ACC112 (cell line): ENCODE measurements at regions not wholly inside any gene's neighbourhood (a gene's known extent, or its start where the extent isn't known, plus 50 kb on each side); places are given as distances from the start of the nearest gene placed in this dataset.

Experiments
- H2AFZ ChIP-seq: fragments of 200-600 bp; sonication (generic); one replicate; pipeline ENCODE4 v1.6.0; 2017; ENCODE audit warnings: antibody characterized with exemption, low read length; ENCODE audit not compliant: unreplicated experiment
- H3K27ac ChIP-seq: fragments of 200-600 bp; sonication (generic); 2 replicates; pipeline ENCODE4 v1.5.1; 2014; ENCODE audit warnings: low read depth, mild to moderate bottlenecking, antibody characterized with exemption, low read length, moderate library complexity
- H3K27me3 ChIP-seq: fragments of 200-600 bp; sonication (generic); 2 replicates; pipeline ENCODE4 v1.6.1; 2014; ENCODE audit warnings: mild to moderate bottlenecking, antibody characterized with exemption, low read length, moderate library complexity, mixed read lengths; ENCODE audit not compliant: insufficient read depth
- H3K36me3 ChIP-seq: fragments of 200-600 bp; sonication (generic); 2 replicates; pipeline ENCODE4 v1.6.1; 2016; ENCODE audit warnings: mild to moderate bottlenecking, antibody characterized with exemption, low read length, moderate library complexity, mixed read lengths; ENCODE audit not compliant: insufficient read depth
- H3K4me1 ChIP-seq: fragments of 200-600 bp; sonication (generic); one replicate; pipeline ENCODE4 v1.6.1; 2016; ENCODE audit warnings: low read length, mixed read lengths; ENCODE audit not compliant: insufficient read depth, unreplicated experiment, control insufficient read depth
- H3K4me3 ChIP-seq: fragments of 200-600 bp; sonication (generic); 2 replicates; pipeline ENCODE4 v1.5.1; 2014; ENCODE audit warnings: mild to moderate bottlenecking, low read depth, low read length
- H3K79me2 ChIP-seq: fragments of 200-600 bp; sonication (generic); one replicate; pipeline ENCODE4 v1.6.0; 2016; ENCODE audit warnings: low read length; ENCODE audit not compliant: control insufficient read depth, unreplicated experiment, insufficient read depth

- no peaks in the 10 kb centered on the region for H3K27me3 ChIP-seq
- H3K4me1 ChIP-seq, result no peaks in the 10 kb centered on the region
- no peak overlapping the region for H2AFZ ChIP-seq
- no peak overlapping the region for H3K27ac ChIP-seq
- H3K36me3 ChIP-seq, result no peaks in the 10 kb centered on the region
- no peak overlapping the region for H3K4me3 ChIP-seq
- H3K79me2 ChIP-seq, result no peaks in the 10 kb centered on the region
Observed at GRCh38 chr11:128310676-128311445, 276.5 kb downstream of the ETS1 start.

- Histone ChIP-seq H3K4me3 (no peak overlapping the region), H3K79me2 (no peaks in the 10 kb centered on the region), H3K27ac (no peak overlapping the region), H2AFZ (no peak overlapping the region), H3K4me1 (no peaks in the 10 kb centered on the region), H3K36me3 (no peaks in the 10 kb centered on the region), H3K27me3 (no peaks in the 10 kb centered on the region)
Observed at GRCh38 chr11:128310005-128310404, 277.4 kb downstream of the ETS1 start.

GRCh38 chr11:128308794-128309193, 278.6 kb downstream of the ETS1 start:
- H2AFZ ChIP-seq, result no peak overlapping the region
- H3K36me3 ChIP-seq, result no peaks in the 10 kb centered on the region
- H3K4me1 ChIP-seq, result no peaks in the 10 kb centered on the region
- no peaks in the 10 kb centered on the region for H3K27me3 ChIP-seq
- H3K4me3 ChIP-seq, result no peak overlapping the region
- H3K27ac ChIP-seq, result no peak overlapping the region
- H3K79me2 ChIP-seq, result no peaks in the 10 kb centered on the region

- H3K79me2 ChIP-seq, result no peaks in the 10 kb centered on the region
- H3K36me3 ChIP-seq, result no peaks in the 10 kb centered on the region
- H3K27ac ChIP-seq, result no peak overlapping the region
- H3K4me1 ChIP-seq, result no peaks in the 10 kb centered on the region
- H2AFZ ChIP-seq, result no peak overlapping the region
- no peaks in the 10 kb centered on the region for H3K27me3 ChIP-seq
- H3K4me3 ChIP-seq, result no peak overlapping the region
Observed at GRCh38 chr11:128305588-128305987, 281.8 kb downstream of the ETS1 start.

GRCh38 chr11:128304666-128305485, 282.5 kb downstream of the ETS1 start:
- Histone ChIP-seq H3K36me3 (no peaks in the 10 kb centered on the region), H3K27ac (no peak overlapping the region), H3K4me3 (no peak overlapping the region), H3K4me1 (no peaks in the 10 kb centered on the region), H3K79me2 (no peaks in the 10 kb centered on the region), H2AFZ (no peak overlapping the region), H3K27me3 (no peaks in the 10 kb centered on the region)

GRCh38 chr11:128304116-128304515, 283.2 kb downstream of the ETS1 start:
- Histone ChIP-seq H2AFZ (no peak overlapping the region), H3K79me2 (no peaks in the 10 kb centered on the region), H3K36me3 (no peaks in the 10 kb centered on the region), H3K27ac (no peak overlapping the region), H3K4me3 (no peak overlapping the region), H3K4me1 (peaks cover 1% of the 10 kb centered on the region), H3K27me3 (no peaks in the 10 kb centered on the region)

- Histone ChIP-seq H3K27ac (no peak overlapping the region), H3K4me1 (peaks cover 6% of the 10 kb centered on the region), H3K79me2 (no peaks in the 10 kb centered on the region)
Observed at GRCh38 chr11:128303383-128303782, 284.0 kb downstream of the ETS1 start.

GRCh38 chr11:128302425-128303186, 284.8 kb downstream of the ETS1 start:
- H3K27me3 ChIP-seq, result no peaks in the 10 kb centered on the region
- H2AFZ ChIP-seq, result no peak overlapping the region
- H3K27ac ChIP-seq, result no peak overlapping the region
- no peaks in the 10 kb centered on the region for H3K79me2 ChIP-seq
- H3K4me1 ChIP-seq, result peaks cover 6% of the 10 kb centered on the region
- H3K36me3 ChIP-seq, result no peaks in the 10 kb centered on the region
- H3K4me3 ChIP-seq, result no peak overlapping the region

More at GRCh38 chr11:128303383-128303782, 284.0 kb downstream of the ETS1 start:
- no peaks in the 10 kb centered on the region for H3K36me3 ChIP-seq
- no peak overlapping the region for H3K4me3 ChIP-seq
- no peak overlapping the region for H2AFZ ChIP-seq
- H3K27me3 ChIP-seq, result no peaks in the 10 kb centered on the region

GRCh38 chr11:128301756-128302155, 285.6 kb downstream of the ETS1 start:
- no peak overlapping the region for H3K4me3 ChIP-seq
- no peaks in the 10 kb centered on the region for H3K36me3 ChIP-seq
- H3K27ac ChIP-seq, result no peak overlapping the region
- H3K4me1 ChIP-seq, result peaks cover 6% of the 10 kb centered on the region
- H3K79me2 ChIP-seq, result no peaks in the 10 kb centered on the region
- no peaks in the 10 kb centered on the region for H3K27me3 ChIP-seq
- no peak overlapping the region for H2AFZ ChIP-seq

GRCh38 chr11:128300785-128301184, 286.6 kb downstream of the ETS1 start:
- H3K27ac ChIP-seq, result no peak overlapping the region
- no peaks in the 10 kb centered on the region for H3K36me3 ChIP-seq
- H2AFZ ChIP-seq, result no peak overlapping the region
- H3K79me2 ChIP-seq, result no peaks in the 10 kb centered on the region
- H3K4me1 ChIP-seq, result peaks cover 6% of the 10 kb centered on the region
- no peak overlapping the region for H3K4me3 ChIP-seq
- no peaks in the 10 kb centered on the region for H3K27me3 ChIP-seq
